ENCODE measurements at regions not wholly inside any gene's neighbourhood (a gene's known extent, or its start where the extent isn't known, plus 50 kb on each side); places are given as distances from the start of the nearest gene placed in this dataset.

DNA sequence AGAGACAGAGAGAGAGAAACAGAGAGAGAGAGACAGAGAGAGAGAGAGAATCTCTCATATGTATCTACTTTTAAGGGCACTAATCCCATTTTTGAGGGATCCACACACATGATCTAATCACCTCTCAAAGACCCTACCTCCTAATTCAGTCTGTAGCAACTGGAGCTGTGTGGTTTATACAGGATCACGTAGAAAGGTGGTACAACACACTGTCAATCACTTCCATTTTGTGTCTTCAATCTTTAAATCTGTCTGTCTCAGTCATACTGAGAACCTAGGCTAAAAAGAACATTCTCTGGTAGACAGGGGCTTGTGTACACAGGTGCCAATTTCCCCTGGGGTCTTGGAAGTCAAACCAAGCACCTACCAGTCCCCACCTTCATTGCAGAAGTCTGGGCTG lies 229.9 kb downstream of the TGFB2 start:
- no peak for DNase-seq (ENCODE audit: low read depth in 3 of 3)

DNA sequence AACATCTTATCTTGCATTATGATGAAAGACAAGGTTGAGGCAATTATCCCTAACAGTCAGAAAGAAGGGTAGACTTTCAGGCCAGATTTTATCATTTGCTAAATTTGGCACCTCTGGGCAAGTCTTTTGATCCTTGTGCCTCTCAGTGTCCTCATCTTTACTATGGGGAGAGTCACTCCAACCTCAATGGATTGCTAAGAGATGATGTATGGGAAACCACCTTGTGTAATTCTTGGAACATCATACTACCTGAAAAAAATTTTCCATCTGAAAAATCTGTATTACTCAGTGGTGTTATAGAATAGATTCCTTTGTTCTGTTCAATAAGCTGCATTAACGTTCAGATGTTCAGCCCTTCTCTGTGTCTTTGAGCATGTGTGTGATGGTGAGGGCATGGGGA lies 230.7 kb downstream of the TGFB2 start:
- DNase-seq (ENCODE audit: low read depth in 3 of 3), result no peak

DNA sequence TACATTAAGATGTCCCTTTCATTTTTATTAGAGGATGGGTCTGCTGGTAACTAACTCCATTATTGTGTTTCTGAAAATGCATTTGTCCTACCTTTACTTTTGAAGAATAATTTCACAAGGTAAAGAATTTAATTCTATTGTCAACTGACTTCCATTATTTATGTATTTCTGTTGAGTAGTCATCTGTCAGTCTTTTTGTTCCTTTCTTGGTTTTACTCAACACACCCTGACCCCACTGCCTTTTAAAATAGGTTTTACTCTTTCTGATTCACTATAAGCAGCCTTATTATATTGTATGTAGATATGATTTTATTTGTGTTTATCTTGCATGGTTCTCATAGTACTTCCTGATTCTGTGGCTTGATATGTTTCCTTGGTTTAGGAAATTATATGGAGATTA lies 237.5 kb downstream of the TGFB2 start:
- no peak for DNase-seq (ENCODE audit: low read depth in 3 of 3)

DNA sequence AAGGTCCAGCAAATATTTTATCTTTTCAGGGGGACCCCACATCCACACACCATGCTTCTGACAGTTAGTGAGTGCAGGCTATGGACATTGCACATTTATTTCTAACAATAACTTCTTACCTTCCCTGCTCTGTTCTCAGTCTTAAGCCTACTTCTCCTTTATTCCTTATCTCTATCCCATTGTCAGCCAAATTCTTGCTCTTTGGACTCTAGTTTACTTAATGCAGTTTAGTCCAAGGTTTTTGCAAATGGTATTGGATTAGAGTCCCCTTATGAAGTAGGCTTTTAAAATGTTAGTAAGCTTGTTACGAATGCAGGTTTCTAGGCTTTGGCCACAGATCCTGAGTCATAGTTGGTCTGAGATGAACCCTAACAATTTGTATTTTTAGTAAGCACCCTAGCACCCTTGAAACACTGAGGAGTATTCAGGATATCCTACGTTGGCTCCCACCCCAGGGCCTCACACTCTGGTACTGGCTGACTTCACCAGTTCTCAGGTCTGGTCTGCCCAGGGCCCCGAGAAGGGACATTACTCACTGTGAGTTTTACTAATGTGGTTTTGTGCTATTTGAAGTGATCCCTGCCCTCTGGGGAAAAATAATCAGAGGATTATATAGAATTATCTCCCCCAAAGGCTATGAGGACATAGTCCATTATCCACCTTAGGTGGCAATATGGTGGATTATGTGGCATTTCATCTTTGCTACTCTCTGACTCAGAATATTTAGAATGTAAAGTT lies 239.5 kb downstream of the TGFB2 start:
- no peak for DNase-seq (ENCODE audit: low read depth in 3 of 3)

DNA sequence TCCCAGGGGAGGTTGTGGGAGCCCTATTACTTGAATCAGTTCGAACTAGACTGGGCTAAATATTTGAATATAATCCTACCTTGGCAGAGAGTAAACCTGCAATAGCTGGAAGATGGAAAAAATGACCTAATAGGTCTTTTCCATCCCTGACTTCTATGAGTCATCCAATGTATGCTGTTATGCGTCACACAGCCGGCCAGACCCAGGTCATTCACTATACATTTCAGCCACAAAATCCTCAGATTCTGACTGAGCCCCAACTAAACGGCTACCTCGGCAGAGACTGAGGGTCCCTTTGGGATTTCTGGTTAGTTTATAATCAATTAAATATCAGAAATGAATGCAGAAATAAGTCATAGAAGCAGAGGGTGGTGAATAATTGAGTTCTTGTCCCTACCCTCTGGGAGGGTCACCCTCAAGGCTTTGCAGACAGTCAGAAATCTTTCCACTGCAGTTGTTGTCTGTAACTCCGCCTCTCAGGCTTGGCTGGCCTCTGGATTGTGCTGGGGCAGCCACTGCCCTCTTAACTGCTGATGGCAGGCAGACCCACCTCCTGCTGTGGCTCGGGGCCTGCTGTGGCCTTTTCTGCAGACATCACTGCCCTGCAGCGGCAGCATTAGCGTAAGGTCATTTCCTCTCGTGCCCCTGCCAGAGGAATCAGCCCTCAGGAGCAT lies 240.5 kb downstream of the TGFB2 start:
- DNase-seq (ENCODE audit: low read depth in 3 of 3), result no peak

DNA sequence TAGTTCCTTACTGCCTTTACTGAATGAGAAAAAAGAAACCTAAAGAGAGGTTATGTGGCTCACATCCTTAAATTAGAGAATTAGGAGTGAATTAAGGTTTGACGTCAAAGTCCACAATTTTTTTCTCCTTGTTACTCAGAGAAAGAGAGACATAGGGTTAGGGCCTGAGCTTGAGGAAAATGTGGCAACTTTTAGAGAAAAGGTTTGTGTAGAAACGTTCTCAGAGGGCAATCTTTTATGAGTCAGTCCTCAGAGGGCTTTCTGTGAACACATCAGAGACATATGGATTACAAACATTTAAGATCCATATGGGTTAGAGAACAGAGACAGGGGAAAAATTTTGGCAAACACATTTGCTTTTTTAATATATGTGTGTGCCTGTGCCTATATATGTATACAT lies 242.8 kb downstream of the TGFB2 start:
- no peak for DNase-seq (ENCODE audit: low read depth in 3 of 3)

DNA sequence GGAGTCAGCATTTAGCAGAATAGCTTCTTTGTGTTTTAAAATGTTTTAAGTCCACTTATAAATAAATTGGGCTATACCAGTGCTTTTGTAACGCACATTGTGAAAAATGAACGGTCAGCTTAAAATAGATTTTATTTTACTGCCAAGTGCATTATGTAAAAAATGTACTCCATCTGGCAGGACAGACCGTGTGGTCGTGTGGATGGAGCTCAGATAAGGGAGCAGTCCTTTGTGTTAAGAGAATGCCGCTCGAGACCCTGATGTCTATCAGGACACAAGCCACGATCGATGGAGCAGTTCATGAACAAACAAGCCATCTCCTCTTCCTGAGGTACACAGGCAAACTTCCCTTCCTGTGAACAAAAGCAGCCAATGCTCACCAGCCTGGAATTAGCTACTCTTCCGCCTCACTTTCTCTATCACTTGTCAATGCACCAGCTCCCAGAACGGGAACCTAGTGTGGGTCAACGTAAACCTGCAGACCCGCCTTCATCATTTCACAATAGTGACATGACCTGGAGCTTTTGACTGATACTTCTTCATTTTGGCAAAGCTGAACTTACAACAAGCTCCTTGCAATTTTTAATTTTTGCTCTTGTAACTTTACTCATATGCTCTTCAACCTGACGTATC lies 243.5 kb downstream of the TGFB2 start:
- no peak for DNase-seq (ENCODE audit: low read depth in 3 of 3)

DNA sequence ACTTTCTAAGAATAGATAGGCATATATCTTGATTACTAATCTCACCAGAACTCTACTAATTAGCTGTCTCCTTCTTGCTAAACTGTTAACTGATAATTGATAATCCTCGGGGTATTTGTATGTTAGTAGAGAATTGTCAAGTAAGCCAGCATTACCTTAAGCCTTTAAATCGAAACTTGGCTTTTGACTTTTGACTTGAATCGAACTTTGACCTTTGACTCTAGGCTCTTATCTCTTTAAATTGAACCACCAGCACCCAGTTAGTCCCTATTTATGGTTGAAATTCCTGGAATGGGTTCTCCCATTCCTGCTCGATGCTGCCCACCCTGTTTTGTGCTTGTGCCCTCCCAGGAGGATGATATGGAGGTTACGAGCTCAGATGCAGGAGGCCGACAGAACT lies 244.4 kb downstream of the TGFB2 start:
- no peak for DNase-seq (ENCODE audit: low read depth in 3 of 3)

DNA sequence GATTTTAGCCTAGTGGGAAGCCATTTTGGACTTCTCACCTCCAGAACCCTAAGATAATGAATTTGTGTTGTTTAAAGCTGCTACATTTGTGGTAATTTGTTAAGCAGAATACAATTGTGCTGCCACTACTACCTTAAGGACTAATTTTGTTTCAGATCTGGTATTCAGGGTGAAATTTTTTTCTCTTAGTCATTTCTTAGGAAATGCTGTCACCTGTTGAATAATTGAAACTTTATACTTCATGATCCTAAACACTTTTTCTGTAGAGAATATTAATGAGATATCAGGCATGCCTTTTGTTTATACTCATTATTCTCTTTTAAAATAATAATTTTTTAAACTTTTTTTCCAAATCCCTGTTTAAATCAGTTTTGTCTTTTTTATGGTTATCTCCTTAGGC lies 246.8 kb downstream of the TGFB2 start:
- DNase-seq (ENCODE audit: low read depth in 3 of 3), result no peak

DNA sequence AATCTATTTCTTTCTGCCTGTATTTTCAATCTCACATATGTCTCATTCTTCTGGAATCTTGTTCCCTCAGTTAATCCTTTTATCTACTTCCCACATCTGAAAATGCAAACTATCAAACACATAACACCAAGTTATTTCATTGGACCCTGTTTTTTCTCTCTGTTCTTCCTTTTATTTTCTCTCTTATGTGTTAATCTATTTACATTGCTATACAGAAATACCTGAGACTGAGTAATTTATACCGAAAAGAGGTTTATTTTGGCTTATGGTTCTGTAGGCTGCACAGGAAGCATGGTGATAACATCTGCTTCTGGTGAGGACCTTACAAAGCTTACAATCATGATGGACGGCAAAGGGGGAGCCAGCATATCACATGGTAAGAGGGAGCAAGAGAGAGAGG lies 247.6 kb downstream of the TGFB2 start:
- no peak for DNase-seq (ENCODE audit: low read depth in 3 of 3)

DNA sequence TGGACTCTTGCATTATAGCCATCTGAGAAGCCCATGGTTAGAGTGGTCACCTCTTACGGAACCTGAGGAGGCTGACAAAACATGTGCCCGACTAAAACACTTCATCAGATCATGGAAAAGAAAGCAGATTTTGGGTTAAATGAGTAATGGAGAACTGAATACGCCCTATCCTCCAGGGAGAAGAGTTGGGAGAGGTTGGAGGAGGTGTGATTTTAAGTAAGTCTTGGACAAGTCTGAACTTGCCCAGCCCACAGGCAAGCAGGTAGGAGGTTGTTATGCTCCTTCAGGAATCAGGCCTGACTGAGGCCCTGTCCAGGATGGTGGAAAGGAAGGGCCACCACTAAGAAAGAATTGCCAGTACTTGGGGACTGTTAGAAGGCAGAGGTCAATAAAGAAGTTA lies 255.8 kb downstream of the TGFB2 start:
- DNase-seq (ENCODE audit: low read depth in 3 of 3), result no peak

DNA sequence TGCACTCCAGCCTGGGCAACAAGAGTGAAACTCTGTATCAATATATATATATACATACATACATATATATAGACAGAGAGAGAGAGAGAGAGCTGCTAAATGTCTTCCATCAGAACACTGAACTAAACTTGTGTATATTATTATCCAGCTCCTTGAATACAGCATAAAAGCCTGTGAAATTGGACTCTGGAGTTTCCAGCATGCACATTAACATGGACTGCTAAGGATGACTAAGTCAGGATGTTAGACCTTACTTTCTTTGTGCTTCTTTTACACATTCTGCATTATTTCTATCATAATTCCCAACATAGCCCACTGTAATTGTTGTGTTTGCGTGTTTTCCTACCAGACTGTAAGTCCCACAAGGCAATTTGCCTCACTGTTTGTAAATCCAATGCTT lies 259.1 kb downstream of the TGFB2 start:
- DNase-seq (ENCODE audit: low read depth in 3 of 3), result no peak

DNA sequence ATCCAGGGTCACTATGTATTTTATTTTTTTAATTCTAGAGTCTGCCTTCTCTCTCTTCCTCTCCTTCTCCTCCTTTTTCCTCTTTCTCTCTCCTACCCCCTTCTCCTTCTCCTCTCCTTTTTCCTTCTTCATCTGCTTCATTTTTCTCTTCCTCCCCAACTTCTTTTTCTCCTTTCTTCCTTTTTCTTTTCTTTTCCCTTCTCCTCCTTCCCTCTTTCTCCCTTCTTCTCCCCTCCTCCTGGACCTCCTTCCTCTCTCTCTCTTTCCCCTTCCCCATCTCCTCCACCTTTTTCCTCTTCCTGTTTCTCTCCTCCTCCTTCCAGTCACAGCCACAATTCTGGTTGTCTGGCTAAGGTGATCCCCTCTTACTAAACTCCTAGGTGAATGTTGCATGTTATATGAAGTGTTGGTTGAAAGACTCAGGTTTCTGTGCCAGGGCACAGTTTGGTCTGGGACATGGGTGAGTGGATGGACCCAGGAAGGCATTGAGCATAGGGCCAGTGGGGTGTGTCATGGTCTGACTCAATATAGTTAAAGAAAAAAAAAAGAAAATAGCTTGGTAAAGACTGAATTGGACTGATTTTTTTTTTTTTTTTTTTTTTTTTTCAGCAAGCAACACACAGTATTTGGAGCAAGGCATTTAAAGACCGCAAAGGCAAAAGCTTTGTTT lies 266.9 kb downstream of the TGFB2 start:
- no peak for DNase-seq (ENCODE audit: low read depth in 3 of 3)

DNA sequence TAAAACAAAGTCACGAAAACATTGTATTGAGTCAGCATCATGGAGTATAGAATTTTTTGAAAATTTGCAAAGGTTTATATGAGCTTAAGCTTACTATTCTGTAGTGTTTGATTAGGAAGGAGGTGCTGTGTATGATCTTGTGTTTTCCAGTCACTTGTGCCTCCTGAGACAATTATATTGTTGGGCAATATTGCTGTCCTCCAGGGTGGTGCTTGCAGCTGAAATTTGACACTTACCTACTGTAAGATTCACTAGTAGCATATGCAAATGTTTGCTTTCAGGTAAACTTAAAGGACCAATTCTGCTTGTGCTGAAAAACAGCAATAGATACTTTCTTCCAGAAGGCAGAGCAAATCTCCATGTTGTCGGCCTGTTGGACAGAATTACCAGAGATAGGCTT lies 268.0 kb downstream of the TGFB2 start:
- DNase-seq (ENCODE audit: low read depth in 3 of 3), result no peak

DNA sequence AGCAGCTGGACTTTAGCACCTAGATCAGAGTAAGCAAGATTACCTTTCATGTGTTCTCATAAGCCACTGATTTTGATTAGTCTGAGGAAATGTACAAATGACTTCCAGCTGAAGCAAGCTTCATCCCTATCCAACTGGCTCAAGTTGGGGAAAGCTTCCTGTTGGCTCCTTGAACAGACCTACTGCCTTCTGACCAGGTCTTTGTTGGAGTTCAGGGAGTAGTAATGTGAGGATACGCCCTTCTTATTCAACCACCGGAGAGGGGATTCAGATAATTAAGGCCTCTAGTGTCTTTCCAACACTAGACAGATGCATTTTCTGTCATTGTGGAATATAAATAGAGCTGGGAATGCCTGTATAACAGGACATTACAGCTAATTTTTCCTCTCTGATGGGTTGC lies 268.9 kb downstream of the TGFB2 start:
- no peak for DNase-seq (ENCODE audit: low read depth in 3 of 3)

DNA sequence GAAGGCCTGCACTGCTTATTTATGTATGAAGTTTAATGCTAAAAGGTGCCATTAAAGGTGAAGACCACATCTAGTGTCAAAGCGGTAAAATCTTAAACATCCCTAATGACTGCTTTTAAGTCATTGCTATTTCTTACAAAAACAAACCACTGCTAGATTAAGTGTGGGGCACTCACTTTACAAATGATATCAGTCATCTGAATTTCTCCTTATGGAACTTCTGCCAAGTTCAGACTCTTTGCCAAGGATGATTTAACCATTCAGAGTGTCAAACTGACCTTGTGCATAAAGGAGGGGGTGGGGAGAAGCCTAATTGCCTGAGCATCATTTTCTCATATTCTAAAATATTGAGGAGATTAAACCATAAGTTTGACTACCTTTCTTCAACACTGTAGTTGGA lies 271.5 kb downstream of the TGFB2 start:
- DNase-seq (ENCODE audit: low read depth in 3 of 3), result no peak

DNA sequence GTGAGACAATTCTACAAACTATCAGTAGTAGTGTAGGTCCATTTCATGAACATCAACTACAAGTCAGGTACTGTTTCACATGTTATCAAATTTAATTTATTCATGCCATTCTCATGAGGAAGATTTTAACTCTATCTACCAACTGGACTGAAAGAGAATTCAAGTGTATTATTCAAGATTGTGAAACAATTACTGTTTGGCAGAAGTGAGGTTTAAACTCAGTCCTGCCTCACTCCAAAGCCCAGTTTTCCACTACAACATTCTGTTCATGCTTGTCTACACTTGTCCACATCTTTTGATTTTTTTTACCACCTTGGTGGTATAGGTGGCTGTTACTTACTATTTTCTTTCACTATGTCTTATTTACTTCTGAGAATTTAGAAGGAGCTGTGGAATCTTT lies 272.9 kb downstream of the TGFB2 start:
- DNase-seq (ENCODE audit: low read depth in 3 of 3), result no peak

DNA sequence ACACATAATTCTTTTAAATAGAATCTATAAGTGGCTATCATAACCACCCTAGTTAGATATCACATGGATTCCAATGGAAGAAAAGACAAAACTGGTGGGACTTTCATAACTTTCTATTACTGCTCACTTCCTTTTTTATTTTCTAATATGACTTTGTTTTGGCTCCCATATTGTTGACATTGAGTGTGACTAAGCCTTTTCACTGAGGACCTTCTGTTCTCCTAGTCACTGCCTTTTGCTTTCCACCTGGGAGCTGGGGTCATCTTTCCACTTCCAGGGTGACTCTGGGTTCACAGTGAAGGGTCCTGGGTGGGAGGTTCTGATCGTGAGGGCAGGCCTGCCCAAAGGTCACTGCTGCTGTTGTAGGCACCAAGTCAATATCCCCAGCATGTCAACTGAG lies 275.8 kb downstream of the TGFB2 start:
- no peak for DNase-seq (ENCODE audit: low read depth in 3 of 3)

DNA sequence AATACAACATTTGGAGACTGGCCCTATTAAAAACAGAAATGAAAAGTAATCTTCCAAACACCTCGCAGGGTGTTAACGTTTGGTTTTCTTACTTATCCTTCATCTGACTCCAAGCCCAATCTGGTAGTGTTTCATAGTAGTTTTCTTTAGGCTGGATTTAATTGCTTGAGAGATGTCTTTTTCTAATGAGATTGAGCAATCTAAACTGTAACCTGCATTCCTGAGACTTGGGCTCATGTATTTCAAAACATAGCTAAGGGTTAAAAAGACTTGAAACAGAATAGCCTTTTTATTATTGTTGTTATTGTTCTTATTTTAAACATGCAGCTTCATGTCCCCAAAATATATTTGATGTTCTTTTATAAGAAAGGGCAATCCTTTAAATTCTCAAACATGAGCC lies 278.9 kb downstream of the TGFB2 start:
- no peak for DNase-seq (ENCODE audit: low read depth in 3 of 3)

DNA sequence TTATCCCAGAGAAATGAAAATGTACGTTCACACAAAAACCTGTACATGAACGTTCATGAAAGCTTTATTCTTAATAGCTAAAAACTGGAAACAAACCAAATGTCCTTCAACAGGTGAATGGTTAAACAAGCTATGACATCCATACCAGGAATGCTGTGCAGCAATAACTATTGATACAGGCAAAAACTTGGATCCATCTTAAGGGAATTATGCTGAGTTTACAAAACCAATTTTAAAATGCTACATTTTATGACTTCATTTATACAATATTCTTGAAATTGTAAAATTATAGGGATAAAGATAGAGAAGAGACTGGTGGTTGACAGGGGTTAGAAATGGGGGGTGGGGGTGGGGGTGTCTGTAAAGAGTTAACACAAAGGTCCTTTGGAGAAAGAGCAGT lies 280.3 kb downstream of the TGFB2 start:
- no peak for DNase-seq (ENCODE audit: low read depth in 3 of 3)

DNA sequence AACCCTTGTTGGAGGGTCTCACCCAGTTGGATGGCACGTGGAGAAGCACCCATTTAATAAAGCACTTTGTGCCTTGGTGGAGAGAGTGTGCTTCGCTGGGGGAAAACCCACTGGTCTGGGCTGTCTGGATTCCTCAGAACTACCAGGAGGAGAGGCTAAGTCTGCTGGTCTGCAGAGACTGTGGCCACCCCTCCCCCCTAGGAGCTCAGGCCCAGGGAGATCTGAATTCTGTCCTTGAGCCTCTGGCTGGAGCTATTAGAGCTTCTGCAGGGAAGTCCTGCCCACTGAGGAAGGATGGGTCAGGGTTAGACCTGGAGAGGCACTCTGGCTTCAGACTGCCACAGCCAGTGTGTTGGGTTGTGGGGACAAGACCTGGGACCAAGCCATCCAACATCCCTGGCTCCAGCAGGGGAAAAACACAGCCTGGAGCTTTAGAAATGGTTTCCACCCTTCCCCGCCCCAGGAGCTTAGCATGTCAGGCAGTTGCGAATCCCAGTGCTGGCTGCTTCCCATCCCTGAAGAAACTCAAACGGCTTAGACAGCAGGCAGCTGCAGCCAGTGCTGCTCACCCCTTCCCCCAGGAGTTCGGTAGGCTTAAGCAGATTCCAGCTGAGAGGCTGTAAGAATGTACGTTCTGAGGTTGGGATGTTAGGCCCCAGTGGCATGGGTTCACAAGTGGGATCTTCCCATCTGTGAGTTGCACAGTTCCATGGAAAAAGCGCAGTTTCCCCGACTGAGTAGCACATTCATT lies 288.3 kb downstream of the TGFB2 start:
- no peak for DNase-seq (ENCODE audit: low read depth in 3 of 3)

DNA sequence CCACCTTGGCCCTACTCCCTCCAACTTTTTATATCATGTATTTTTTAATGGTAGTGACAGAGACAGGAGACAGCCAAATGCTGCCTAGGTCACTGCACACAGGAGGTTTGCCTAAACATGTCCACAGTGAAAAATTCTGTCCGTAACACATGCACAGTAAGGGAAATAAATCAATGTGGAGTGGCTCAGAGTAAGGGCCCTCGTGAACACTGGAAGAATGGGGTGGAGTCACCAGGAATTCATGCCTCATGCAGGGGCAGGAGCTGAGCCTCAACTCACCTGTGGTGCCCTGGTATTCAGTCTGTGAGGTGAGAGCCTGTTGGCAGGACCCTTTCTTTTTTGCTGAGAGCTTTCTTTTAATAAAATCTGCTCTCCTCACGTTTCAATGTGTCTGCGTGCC lies 289.1 kb downstream of the TGFB2 start:
- DNase-seq (ENCODE audit: low read depth in 3 of 3), result no peak
